IPS-NIHi7 (cell line): ENCODE measurements at regions not wholly inside any gene's neighbourhood (a gene's known extent, or its start where the extent isn't known, plus 50 kb on each side); places are given as distances from the start of the nearest gene placed in this dataset.
"Not testable (repeated sequence)": the region's sequence is repeated elsewhere in the genome, so short reads cannot be mapped to it uniquely, and the experiment has no call there.

Experiments used
- DNase-seq: peaks from one replicate; pipeline ENCODE4 v3.0.0; 2012; ENCODE audit warnings: mixed read lengths; ENCODE audit errors: extremely low spot score

DNA sequence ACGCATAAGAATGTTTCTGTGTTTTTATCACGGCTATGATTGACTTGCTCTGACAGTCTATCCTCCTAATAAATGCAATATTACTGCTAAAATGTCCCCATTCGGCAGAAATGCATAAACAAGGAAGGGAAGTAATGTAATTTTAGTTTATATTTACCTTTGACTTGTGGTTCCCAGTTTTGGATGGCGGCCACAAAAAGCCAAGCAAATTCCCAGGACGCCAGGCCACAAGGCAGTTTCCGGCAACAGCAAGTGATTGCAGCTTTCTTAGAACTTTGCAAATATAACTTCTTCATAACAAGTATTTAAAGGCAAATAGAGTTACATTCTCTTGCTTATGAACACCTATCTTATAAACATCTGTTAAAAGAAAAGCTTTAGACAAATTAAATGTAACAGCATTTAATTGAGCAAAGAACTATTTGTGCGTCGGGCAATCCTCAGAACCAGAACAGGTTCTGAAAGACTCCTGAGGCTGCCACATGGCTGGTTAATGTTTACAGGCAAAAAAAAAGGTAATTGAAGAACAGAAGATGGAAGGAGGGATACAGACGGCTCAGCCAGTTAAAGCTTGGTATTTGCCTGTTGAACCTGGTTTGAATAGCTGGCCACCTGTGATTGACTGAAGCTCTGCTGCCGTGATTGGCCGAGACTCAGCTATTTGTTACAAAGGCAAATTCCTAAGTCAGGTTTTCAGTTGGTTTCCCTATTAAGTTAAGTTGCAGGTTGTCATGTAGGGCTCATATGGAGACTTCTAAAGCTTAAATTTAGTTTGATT is 80.8 kb downstream of the C21orf91 start:
- DNase-seq = no peak

DNA sequence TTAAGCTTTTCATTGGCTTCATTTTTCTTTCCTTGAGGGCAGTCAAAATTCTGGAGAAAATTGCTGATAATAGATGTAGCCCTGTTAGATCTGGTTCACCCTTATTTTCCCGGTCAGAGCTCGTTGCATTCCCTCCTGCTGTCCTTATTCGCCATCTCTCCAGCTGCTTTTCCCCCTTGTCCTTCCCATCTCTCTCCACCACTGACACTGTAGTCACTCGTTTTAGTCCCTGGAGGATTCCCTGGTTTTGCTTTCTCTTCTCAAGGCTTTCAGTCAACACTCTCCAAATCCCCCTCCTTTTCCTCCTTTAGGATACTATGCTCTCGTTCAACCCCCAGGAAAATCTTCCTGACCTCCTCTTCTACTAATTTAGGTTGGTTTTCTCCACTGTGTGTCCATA is 83.1 kb downstream of the C21orf91 start:
- DNase-seq = no peak

DNA sequence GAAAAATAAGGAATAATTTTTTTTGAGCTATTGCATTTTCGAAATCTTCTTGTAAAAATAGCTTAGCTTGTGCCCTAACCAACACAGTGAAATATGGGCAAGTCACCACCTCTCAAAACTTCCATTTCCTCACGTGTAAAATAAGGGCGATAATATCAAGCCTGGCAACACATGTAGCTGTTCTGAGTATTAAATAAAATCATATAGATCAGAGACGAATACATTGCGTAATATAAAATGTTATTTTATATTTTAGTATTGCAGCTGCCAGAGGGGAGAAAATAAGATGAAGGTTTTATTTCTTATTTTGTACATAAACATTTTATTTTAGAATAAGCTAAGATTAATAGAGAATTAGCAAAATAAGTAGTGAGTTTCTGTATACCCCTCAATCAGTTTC is 85.9 kb downstream of the C21orf91 start:
- no peak for DNase-seq

DNA sequence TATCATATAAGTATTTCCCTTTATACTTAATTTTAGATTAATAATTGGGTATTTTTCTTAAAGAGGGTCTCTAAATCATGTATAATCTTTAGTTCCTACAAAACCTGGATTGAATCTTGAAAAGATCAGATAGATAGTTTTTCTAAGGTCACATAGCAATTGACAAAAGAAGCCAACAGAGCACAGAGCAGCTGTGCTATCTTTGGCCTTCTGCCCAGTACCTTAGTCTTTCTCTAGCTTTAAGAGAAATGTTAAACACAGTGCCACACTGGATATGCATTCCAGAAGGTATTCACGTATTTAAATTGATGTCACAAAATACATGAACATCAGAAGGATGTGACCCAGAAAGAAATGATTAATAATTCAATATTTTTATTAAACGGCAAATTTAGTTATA is 86.8 kb downstream of the C21orf91 start:
- DNase-seq = no peak

DNA sequence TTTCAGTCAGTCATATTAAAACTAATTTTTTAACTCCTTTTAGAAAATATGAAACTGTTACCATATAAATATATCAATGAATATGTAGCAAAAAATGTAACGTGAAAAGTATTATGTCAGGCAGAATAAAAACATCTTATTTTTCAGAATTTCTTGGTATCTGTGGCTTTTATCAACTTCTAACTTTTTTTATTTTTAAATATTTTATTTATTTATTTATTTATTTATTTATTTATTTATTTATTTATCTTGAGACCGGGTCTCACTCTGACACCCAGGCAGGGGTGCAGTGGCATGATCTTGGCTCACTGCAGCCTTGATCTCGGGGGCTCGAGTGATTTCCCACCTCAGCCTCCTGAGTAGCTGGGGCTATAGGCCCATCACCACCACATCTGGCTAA is 87.6 kb downstream of the C21orf91 start:
- DNase-seq = no peak

DNA sequence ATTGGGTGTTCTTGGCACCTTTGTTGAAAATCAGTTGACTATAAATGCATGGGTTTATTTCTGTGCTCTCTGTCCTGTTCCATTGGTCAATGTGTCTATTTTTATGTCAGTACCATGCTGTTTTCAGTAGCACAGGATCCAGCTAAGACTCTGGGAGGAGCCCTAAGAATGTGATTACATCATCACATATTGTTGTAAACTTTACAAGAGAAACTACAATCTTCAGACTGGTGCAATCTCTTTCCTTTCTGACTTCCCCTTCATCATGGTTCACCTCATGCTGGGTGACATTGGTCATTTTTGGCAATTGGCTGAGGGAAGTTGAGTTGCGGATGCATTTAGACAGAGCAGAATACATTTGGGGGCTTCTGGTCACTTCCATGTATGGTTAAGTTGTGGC is 88.4 kb downstream of the C21orf91 start:
- no peak for DNase-seq

DNA sequence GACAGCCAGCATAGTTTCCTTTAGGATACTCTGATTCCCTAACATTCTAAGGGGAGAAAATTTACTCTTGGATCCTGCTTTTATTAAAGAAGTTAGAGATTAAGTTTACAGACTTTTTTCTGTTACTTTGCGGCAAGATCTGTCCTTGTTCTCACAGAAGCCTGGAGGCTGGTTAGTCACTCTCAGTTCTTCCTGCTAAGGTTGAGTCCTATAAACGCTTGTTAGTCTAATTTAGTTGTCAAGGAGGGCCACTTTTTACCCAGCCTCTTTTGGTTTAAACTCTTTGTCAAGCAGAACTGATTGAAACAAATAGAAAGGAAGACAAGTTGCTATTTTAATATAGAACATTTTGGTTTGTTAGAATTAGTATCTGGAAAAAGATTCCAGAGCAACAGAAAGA is 89.7 kb downstream of the C21orf91 start:
- no peak for DNase-seq

DNA sequence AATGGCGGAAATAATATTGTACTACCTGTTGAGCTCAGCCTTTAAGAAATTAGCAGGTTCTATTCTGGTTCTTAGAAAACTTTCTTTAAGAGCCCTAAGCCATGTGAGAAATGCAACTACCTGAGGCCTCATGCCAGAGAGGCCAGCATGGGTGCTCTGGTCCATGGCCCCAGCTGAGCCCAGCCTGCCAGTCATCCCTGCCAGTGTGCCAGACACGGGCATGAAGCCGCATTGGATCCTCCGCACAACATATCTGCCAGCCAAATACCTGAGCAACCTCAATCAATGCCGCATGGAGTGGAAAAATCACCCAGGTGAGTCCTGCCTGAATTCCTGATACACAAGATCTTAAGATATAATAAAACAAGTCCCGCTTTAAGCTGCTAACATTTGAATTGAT is 91.8 kb downstream of the C21orf91 start:
- no peak for DNase-seq

DNA sequence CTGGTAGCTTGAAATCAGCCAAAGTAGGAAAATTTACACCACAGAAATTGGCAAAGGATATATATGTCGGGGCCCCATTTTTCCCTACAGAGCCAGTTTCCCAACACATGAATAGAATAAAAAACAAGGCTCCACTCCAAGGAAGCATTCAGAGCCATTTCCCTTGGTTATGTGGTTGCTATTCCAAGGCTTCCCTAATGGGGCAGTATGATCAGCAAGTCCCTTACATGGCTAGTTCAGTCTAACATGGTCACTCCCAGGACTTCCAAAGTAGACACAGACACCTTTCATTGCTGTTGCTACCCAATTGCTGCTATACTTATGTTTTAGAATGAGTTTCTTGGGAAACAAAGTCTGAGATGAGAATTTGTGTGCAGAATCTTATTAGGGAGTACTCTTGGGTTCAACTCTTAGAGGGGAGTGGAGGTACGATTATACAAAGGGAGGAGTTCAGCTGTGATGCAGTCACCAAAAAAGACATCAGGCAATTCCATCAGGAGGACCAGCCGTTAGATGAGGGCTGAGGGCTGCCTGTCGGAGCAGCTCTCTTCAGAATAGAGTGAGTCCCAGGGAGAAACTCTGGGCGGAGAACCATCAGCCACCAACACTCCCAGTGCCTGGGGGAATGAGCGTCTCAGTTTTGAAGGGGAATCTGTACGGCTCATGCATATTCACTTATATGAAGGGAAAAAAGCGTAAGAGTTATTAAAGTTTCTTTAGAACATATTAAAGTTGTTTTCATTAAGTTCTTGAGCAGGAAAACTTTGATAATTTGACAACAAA is 92.9 kb downstream of the C21orf91 start:
- DNase-seq = peak; percentile 38

DNA sequence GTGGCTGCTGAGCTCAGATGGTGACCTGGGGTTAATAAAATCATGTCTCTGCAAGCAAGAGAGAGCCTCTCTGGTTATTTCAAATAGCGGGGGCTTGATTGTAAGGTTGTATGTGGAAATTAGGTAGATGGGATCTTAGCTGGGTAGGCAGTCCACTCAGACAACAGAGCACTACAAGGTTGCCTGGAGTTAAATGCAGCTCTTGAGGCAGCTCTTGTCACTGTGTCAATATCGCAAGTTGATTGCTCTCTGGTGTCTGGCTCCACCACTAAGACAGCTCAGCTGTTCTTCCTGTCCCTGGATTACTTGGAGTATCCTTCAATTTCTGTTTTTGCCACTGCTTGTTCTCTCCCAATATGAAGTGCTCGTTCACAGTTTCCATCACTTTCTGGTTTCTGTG is 93.8 kb downstream of the C21orf91 start:
- no peak for DNase-seq

DNA sequence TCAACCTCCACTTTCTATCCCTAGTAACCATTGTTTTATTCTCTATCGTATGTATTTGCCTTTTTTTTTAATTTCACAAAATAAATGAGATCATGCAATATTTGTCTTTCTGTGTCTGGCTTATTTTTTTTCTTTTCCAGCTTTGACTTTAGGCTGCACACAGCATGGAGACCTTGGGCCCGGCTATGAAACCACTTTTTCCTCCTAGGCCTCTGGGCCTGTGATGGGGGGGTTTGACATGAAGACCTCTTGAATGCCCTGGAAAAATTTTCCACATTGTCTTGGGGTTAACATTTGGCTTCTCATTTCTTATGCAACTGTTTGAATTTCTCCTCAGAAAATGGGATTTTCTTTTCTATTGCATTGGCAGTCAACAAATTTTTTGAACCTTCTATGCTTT is 100.2 kb upstream of the BTG3 start:
- no peak for DNase-seq

DNA sequence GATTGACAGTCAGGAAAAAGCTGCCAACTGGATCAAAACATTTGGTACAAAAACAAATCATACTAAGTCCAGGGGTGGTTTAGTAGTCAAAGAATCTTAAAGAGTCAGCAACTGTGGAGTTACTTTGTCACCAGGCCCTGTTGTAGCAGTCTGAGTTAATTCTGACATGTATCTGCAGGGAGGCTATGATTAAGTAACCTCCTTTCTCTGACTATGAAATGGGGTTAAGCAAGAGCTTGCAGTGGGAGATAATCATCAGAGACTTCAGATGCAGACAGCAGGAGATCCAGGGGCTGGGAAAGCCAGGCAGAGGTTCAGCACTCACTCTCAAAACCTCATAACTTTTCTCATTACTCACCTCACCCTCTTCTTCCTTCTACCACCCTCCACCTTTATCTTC is 99.2 kb upstream of the BTG3 start:
- DNase-seq = no peak

DNA sequence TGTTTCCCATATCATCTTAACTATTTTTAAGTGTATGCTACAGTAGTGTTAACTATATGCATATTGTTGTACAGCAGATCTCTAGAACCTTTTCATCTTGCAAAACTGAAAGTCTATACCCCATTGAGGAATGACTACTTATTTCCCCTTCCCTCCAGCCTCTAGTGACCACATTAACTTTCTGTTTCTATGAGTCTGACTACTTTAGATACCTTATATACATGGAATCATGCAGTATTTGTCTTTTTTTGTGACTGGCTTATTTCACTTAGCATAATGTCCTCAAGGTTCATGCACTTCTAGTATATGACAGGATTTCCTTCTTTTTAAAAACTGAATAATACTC is 96.5 kb upstream of the BTG3 start:
- DNase-seq = no peak

DNA sequence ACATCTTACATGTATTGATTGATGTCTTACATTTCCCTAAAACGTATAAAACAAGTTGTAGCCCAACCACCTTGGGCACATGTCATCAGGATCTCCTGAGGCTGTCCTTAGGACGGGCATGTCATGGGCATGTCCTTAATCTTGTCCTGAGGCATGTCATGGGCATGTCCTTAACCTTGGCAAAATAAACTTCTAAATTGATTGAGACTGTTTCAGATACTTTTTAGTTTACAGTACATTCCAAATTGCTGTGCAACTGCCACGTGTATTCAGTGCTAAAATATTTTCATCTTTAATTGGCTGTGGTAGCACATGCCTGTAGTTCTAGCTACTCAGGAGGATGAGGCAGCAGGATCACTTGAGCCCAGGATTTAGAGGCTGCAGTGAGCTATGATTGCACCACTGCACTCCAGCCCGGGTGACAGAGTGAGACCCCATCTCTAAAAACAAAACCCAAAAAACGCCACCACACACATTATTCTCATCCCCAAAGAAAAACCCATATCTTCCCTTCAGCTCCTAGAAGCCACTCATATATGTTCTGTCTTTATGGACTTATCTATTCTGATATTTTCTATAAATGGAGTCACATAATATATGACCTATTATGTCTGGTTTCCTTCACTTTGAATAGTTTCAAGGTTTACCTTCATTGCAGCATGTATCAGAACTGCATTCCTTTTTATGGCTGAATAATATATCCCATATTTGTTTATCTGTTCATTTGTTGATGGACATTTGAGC is 96.0 kb upstream of the BTG3 start:
- DNase-seq = no peak

DNA sequence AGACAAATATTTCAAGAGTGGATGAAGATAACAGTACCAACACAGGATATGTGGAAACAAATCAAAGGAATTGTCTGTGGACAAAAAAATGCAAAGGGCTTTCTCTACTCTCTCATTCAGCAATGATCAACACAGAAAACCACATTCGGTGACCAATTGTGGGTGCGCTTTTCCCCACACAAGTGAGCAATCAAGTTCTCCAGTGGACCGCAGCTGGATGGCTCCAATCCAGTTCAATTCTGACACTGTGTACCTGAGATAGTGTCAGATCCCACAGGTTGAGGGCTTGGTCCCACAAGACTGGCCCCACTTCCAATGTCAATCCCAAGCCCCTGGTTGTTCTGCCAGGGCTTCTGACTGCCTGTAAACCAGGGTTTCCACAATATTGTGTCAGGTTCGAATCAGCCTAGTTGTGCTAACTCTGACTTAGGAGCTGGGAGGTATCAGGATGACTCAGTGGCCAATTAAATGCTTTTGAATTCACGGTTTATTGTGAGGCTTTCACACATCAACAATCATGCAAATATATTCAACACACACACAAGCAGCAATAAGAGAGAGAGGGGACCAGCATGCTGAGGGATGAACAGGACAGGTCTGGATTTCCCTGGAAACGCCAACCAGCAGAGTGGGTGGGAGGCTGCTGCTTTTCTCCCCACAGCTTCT is 87.0 kb upstream of the BTG3 start:
- no peak for DNase-seq

DNA sequence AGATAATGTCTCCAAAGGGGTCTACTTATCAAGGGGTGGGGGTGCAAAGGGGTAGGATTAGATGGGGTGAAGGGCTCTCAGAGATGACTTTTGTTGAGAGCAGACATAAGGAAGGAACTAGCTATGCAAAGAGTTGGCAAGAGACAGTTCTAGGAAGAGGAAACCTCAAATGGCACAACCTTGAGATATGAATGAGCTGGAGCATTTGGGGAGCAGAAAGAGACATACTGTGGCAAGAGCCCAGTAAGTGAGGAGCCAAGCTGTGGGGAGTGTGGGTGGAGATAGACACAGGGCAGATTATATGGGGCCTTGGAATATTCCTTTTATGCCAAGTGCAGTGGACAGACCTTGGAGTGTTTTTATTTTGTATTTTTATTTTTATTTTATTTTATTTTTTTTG is 84.8 kb upstream of the BTG3 start:
- DNase-seq = no peak

DNA sequence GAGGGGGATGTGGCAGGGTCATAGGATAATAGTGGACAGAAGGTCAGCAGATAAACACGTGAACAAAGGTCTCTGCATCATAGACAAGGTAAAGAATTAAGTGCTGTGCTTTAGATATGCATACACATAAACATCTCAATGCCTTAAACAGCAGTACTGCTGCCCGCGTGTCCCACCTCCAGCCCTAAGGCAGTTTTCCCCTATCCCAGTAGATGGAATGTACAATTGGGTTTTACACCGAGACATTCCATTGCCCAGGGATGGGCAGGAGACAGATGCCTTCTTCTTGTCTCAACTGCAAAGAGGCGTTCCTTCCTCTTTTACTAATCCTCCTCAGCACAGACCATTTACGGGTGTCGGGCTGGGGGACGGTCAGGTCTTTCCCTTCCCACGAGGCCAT is 81.7 kb upstream of the BTG3 start:
- not testable (repeated sequence) for DNase-seq

DNA sequence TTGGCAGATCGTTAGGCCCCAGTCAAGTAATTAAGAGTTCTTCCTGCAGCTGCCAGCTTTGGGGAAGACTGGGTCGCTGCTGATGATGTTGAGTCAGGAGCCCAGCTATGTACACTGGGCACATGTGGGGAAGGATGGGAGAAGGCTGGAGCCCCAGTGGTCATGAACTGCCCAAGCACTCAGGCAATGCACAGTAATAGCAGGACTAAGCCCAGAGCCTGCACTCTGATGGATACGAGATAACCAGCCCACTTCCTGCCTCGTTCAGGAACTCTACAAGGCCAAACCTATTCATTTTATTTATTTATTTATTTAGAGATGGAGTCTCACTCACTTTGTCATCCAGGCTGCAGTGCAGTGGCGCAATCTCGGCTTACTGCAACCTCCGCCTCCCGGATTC is 81.1 kb upstream of the BTG3 start:
- DNase-seq = no peak

DNA sequence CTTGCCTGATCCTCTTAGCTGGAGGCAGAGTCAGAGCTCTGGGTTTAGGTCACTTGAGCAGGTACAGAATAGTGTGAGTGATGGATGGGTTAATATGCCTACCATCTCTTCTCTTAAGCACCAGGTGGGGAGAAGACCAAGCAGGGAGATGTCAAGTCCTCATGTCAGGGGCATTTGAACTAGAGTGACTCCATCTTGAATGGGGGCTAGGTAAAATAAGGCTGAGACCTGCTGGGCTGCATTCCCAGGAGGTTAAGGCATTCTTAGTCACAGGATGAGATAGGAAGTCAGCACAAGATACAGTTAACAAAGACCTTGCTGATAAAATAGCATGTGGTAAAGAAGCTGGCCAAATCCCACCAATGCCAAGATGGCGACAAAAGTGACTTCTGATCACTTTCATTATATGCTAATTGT is 77.4 kb upstream of the BTG3 start:
- DNase-seq = no peak

DNA sequence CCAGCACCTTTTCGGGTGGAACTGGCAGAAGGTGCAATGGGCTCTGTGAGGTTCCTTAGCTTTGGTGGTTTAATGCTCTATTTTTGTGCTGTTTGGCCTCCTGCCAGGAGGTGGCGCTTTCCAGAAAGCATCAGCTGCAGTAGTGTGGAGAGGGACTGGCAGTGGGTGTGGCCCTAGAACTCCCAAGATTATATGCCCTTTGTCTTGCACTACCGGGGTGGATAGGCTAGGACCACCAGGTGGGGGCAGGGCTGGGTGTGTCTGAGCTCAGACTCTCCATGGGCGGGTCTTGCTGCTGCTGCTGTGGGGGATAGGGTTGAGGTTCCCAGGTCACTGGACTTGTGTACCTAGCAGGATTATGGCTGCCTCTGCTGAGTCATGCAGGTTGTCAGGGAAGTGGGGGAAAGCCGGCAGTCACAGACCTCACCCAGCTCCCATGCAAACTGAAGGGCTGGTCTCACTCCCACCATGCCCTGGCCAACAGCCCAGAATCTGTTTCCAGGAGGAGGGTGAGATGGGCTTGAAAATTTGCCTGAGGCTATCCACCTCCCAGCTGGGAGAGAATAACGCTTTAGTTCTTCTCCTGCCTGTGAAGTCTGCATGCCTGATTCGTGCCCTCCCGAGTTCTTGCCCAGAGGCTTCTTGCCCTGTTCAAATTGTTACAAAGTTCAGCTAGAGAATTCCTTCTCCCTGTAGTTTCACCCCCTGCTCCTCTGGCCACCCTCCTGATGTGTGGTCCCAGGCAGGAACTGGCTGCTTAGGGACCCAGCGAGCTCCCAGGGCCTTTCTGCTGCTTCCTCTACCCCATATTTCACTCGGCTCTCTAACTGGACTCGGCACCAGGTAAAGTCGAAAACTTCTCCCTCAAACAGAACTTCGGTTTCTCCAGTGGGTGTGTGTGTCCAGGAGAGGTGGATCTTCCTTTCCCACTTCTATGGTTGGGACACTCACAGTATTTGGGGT is 76.5 kb upstream of the BTG3 start:
- DNase-seq = no peak

DNA sequence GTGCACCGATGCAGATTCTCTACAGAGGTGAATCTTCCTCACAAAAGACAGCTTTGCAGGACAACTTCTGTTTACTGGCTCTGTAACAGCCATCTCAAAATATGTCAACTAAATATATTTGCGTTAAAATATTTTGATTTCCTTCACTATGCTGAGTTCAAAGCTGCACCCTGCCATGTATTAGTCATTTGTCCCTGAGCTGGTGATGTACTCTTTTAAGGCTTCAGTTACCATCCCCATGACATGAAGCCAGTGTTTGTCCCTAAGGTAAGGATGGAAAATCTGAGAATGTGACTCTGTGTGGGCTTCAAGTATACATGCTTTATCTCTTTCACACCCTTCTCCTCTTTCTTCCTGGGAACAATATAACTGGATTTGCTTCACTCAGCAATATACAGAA is 70.2 kb upstream of the BTG3 start:
- DNase-seq = no peak
